HepG2 (cell line): ENCODE measurements at regions not wholly inside any gene's neighbourhood (a gene's known extent, or its start where the extent isn't known, plus 50 kb on each side); places are given as distances from the start of the nearest gene placed in this dataset.

Experiments used
- ATAC-seq: fragments of 200-7000 bp; cut with Tn5 transposase; 3 replicates; pipeline ENCODE4 v1.9.1; 2020; ENCODE audit warnings: mild to moderate bottlenecking, moderate library complexity
- BruUV-seq: library from RNA; stranded (reverse); fragments of 400-500 nt; replicated peaks from 2 replicates; lab custom pipeline; 2021; lab: Mats Ljungman, UMichigan
- CTCF ChIA-PET: fragments of 300-600 bp; formaldehyde crosslinking; extraction: SDS; loops from one replicate; lab custom pipeline; 2021; ENCODE audit warnings: low total read pairs, inconsistent platforms, low intra/inter-chr PET ratio; lab: Yijun Ruan, JAX
- POLR2A ChIA-PET: fragments of 350-600 bp; sonication (Branson Sonifier 250); formaldehyde crosslinking; loops from one replicate; lab custom pipeline; 2020; ENCODE audit warnings: antibody characterized with exemption, inconsistent platforms; lab: Yijun Ruan, JAX
- DNase-seq: peaks from one replicate; pipeline ENCODE4 v3.0.0-alpha.2; 2015; ENCODE audit warnings: low spot score
- FAIRE-seq: peaks from 3 replicates; lab custom pipeline; 2011; peaks lifted over from hg19 to GRCh38; lab: Jason Lieb, UNC
- H2AFZ ChIP-seq: one replicate; pipeline ENCODE4 v1.6.1; 2011; ENCODE audit warnings: low read length, inconsistent platforms
- H3K27ac ChIP-seq: fragments of 300-600 bp; 3 replicates; pipeline ENCODE4 v1.8.0; 2011; ENCODE audit warnings: mixed run types, mild to moderate bottlenecking, mixed read lengths, low read length, inconsistent platforms; ENCODE audit not compliant: insufficient read depth; ENCODE audit errors: extremely low read length
- H3K27me3 ChIP-seq, 2 experiments: fragments of 200-600 bp in 1 of 2; 2 replicates in 1 of 2; 3 replicates in 1 of 2; pipeline versions ENCODE4 v1.6.0 to v1.8.0; 2011; ENCODE audit warnings: low read length in 2 of 2, mild to moderate bottlenecking in 2 of 2, moderate library complexity in 2 of 2, inconsistent platforms in 1 of 2; ENCODE audit not compliant: insufficient read depth in 2 of 2, control insufficient read depth in 1 of 2
- H3K36me3 ChIP-seq, 2 experiments: fragments of 200-600 bp in 1 of 2; replicated peaks in 1 of 2; 2 replicates in 1 of 2; 3 replicates in 1 of 2; pipeline versions ENCODE4 v1.5.1 to v1.8.0; 2011; ENCODE audit warnings: low read length in 2 of 2, inconsistent platforms in 1 of 2; ENCODE audit not compliant: insufficient read depth in 2 of 2, control insufficient read depth in 1 of 2
- H3K4me1 ChIP-seq: 2 replicates; pipeline ENCODE4 v1.5.1; 2012; ENCODE audit warnings: low read length, inconsistent platforms; ENCODE audit not compliant: insufficient read depth
- H3K4me2 ChIP-seq: 2 replicates; pipeline ENCODE4 v1.6.0; 2011; ENCODE audit warnings: low read depth, low read length, inconsistent platforms
- H3K4me3 ChIP-seq, 3 experiments: fragments of 200-600 bp in 1 of 3; sonication (generic), shearing (Covaris generic) in 1 of 3; replicated peaks in 1 of 3; 2 replicates each; pipeline ENCODE4 v1.5.1; 2011 to 2016; ENCODE audit warnings: low read length in 3 of 3, inconsistent platforms in 2 of 3, low read depth in 2 of 3, mild to moderate bottlenecking in 2 of 3, control low read depth in 1 of 3, mixed read lengths in 1 of 3; ENCODE audit not compliant: insufficient read depth in 1 of 3
- H3K79me2 ChIP-seq: one replicate; pipeline ENCODE4 v1.6.1; 2011; ENCODE audit warnings: low read length, inconsistent platforms; ENCODE audit not compliant: insufficient read depth
- H3K9ac ChIP-seq: 2 replicates; pipeline ENCODE4 v1.6.0; 2011; ENCODE audit warnings: mild to moderate bottlenecking, low read depth, low read length, inconsistent platforms; ENCODE audit not compliant: insufficient read depth
- H3K9me3 ChIP-seq: 2 replicates; pipeline ENCODE4 v1.5.1; 2012; ENCODE audit warnings: mild to moderate bottlenecking, low read length
- H4K20me1 ChIP-seq: 2 replicates; pipeline ENCODE4 v1.6.0; 2011; ENCODE audit warnings: inconsistent platforms, mild to moderate bottlenecking, low read length, moderate library complexity; ENCODE audit not compliant: insufficient read depth
- ASH2L ChIP-seq: fragments of 300-600, 200-600 bp; sonication (generic); IDR thresholded peaks from 2 replicates; pipeline ENCODE4 v1.7.0; 2017; ENCODE audit warnings: low read depth, mild to moderate bottlenecking, moderate library complexity, mixed read lengths, low read length; ENCODE audit not compliant: insufficient read length
- ETV6 ChIP-seq: sonication (generic); formaldehyde crosslinking; conservative IDR thresholded peaks from 2 replicates; pipeline ENCODE4 v1.4.0; 2020; ENCODE audit warnings: missing genetic modification reagents
- GATAD1 ChIP-seq: IDR thresholded peaks from 2 replicates; pipeline ENCODE4 v1.6.1; 2016; ENCODE audit warnings: missing genetic modification reagents, missing compliant biosample characterization
- IKZF1 ChIP-seq: fragments of 450-650 bp; IDR thresholded peaks from 2 replicates; pipeline ENCODE4 v1.7.1; 2016
- MEIS1 ChIP-seq: sonication (generic); formaldehyde crosslinking; IDR thresholded peaks from 2 replicates; pipeline ENCODE4 v1.9.0; 2021; ENCODE audit warnings: mild to moderate bottlenecking, missing genetic modification reagents, moderate library complexity, borderline replicate concordance
- MXD4 ChIP-seq: IDR thresholded peaks from 2 replicates; pipeline ENCODE4 v1.6.1; 2016; ENCODE audit warnings: mild to moderate bottlenecking, missing biosample characterization, missing genetic modification reagents
- MYPOP ChIP-seq: sonication (generic); formaldehyde crosslinking; IDR thresholded peaks from 2 replicates; pipeline ENCODE4 v1.8.1; 2023; ENCODE audit warnings: mild to moderate bottlenecking, moderate library complexity, missing genetic modification reagents
- PAX8 ChIP-seq: sonication (generic); formaldehyde crosslinking; IDR thresholded peaks from 2 replicates; pipeline ENCODE4 v1.8.0; 2022; ENCODE audit warnings: mild to moderate bottlenecking, missing genetic modification reagents, borderline replicate concordance
- RXRB ChIP-seq: IDR thresholded peaks from 2 replicates; pipeline ENCODE4 v1.6.1; 2016; ENCODE audit warnings: borderline replicate concordance, missing genetic modification reagents, missing compliant biosample characterization
- SAP130 ChIP-seq: IDR thresholded peaks from 2 replicates; pipeline ENCODE4 v1.6.1; 2016; ENCODE audit warnings: low read depth
- SKIL ChIP-seq: sonication (generic); formaldehyde crosslinking; IDR thresholded peaks from 2 replicates; pipeline ENCODE4 v1.8.0; 2022; ENCODE audit warnings: missing genetic modification reagents, mild to moderate bottlenecking, moderate library complexity, borderline replicate concordance
- SP5 ChIP-seq: IDR thresholded peaks from 2 replicates; pipeline ENCODE4 v1.6.1; 2016; ENCODE audit warnings: low read depth, borderline replicate concordance
- ZBTB3 ChIP-seq: sonication (generic); formaldehyde crosslinking; IDR thresholded peaks from 2 replicates; pipeline ENCODE4 v1.4.0; 2020; ENCODE audit warnings: low read depth, mild to moderate bottlenecking, moderate library complexity, missing genetic modification reagents, borderline replicate concordance
- ZNF207 ChIP-seq: fragments of 450-650 bp; IDR thresholded peaks from 2 replicates; pipeline ENCODE4 v1.6.1; 2016; ENCODE audit warnings: antibody characterized with exemption, borderline replicate concordance
- ZNF460 ChIP-seq: sonication (generic); formaldehyde crosslinking; IDR thresholded peaks from 2 replicates; pipeline ENCODE4 v1.5.1; 2020; ENCODE audit warnings: missing genetic modification reagents, mild to moderate bottlenecking, borderline replicate concordance
- ZNF576 ChIP-seq: sonication (generic); formaldehyde crosslinking; IDR thresholded peaks from 2 replicates; pipeline ENCODE4 v1.4.0; 2020; ENCODE audit warnings: mild to moderate bottlenecking, missing genetic modification reagents
- ZNF589 ChIP-seq: sonication (generic); formaldehyde crosslinking; conservative IDR thresholded peaks from 2 replicates; pipeline ENCODE4 v1.8.0; 2022; ENCODE audit warnings: mild to moderate bottlenecking, moderate library complexity, missing genetic modification reagents
- ZNF670 ChIP-seq: sonication (generic); formaldehyde crosslinking; IDR thresholded peaks from 2 replicates; pipeline ENCODE4 v1.8.0; 2022; ENCODE audit warnings: mild to moderate bottlenecking, missing genetic modification reagents, borderline replicate concordance
- ZSCAN21 ChIP-seq: sonication (generic); formaldehyde crosslinking; IDR thresholded peaks from 2 replicates; pipeline ENCODE4 v1.8.0; 2022; ENCODE audit warnings: mild to moderate bottlenecking, missing genetic modification reagents, moderate library complexity, borderline replicate concordance
- WGBS: methylation state at CpG from one replicate; pipeline ENCODE4 v1.1.6; 2017; ENCODE audit warnings: low lambda C conversion rate; 5-methylcytosine and 5-hydroxymethylcytosine counted together
- in situ Hi-C: cut with HindIII; loops from 2 replicates; pipeline ENCODE4 v1.10.0; 2017; ENCODE audit warnings: low pct_unique_long_range_greater_than_20kb; ENCODE audit not compliant: extremely low pct_ligation_motif_present
- intact Hi-C: fragments of 100-400 bp; cut with micrococcal nuclease; formaldehyde crosslinking; loops from one replicate; pipeline ENCODE4 v1.10.0; 2022; ENCODE audit not compliant: unreplicated experiment

- Histone ChIP-seq H2AFZ (no peak overlapping the region), H3K4me3 (no peak overlapping the region), H3K36me3 (no peaks in the 10 kb centered on the region), H3K4me2 (no peak overlapping the region), H3K27ac (no peak overlapping the region), H3K9me3 (peaks cover 31% of the 10 kb centered on the region), H3K4me1 (no peaks in the 10 kb centered on the region), H4K20me1 (no peaks in the 10 kb centered on the region), H3K9ac (no peak overlapping the region), H3K27me3 (no peaks in the 10 kb centered on the region), H3K79me2 (no peaks in the 10 kb centered on the region)
- FAIRE-seq (no peak), ATAC-seq (no peak), DNase-seq (no peak)
- CTCF ChIA-PET: no interaction called here
- intact Hi-C loops: no loop called here
- TF ChIP-seq ZNF576 (no peak), RXRB (CRISPR knock-in tag) (no peak), ASH2L (no peak), IKZF1 (no peak), SKIL (CRISPR knock-in tag) (no peak), GATAD1 (no peak), PAX8 (CRISPR knock-in tag) (no peak), SP5 (no peak), ZNF207 (no peak), MXD4 (CRISPR knock-in tag) (no peak), ZNF670 (no peak), ZSCAN21 (CRISPR knock-in tag) (no peak), ZNF460 (no peak), ZBTB3 (CRISPR knock-in tag) (no peak), MYPOP (CRISPR knock-in tag) (no peak), ZNF589 (CRISPR knock-in tag) (no peak), SAP130 (CRISPR knock-in tag) (no peak), ETV6 (CRISPR knock-in tag) (no peak), MEIS1 (CRISPR knock-in tag) (no peak)
- 12% methylated on average over 5 of the region's 5 CpGs for WGBS
- in situ Hi-C loops: no loop called here
- POLR2A ChIA-PET: no interaction called here
- no TSS peak for BruUV-seq
Observed at GRCh38 chr5:25339541-25339940, 694.8 kb upstream of the CDH10 start.
